Ascending aorta (tissue), 2 donors: ENCODE measurements at regions not wholly inside any gene's neighbourhood (a gene's known extent, or its start where the extent isn't known, plus 50 kb on each side); places are given as distances from the start of the nearest gene placed in this dataset.

Source experiments
- DNase-seq, 2 donors: peaks; one replicate each; pipeline ENCODE4 v3.0.0-alpha.2; 2019; ENCODE audit warnings: low spot score in 2 of 2
- H3K27ac ChIP-seq, 2 donors: fragments of 200-600 bp; sonication (generic); one replicate each; pipeline ENCODE4 v1.5.1; 2016 to 2017; ENCODE audit warnings: mild to moderate bottlenecking in 1 of 2
- H3K27me3 ChIP-seq: fragments of 200-600 bp; sonication (generic); one replicate; pipeline ENCODE4 v1.5.1; 2017
- H3K36me3 ChIP-seq, 2 donors: fragments of 200-600 bp; sonication (generic); one replicate each; pipeline ENCODE4 v1.5.1; 2016
- H3K4me1 ChIP-seq, 2 donors: fragments of 200-600 bp; sonication (generic); one replicate each; pipeline ENCODE4 v1.5.1; 2016 to 2017; ENCODE audit warnings: mild to moderate bottlenecking in 1 of 2
- H3K4me3 ChIP-seq, 2 donors: fragments of 200-600 bp; sonication (generic); one replicate each; pipeline ENCODE4 v1.5.1; 2016 to 2017; ENCODE audit warnings: mild to moderate bottlenecking in 1 of 2
- H3K9me3 ChIP-seq, 2 donors: fragments of 200-600 bp; sonication (generic); one replicate each; pipeline ENCODE4 v1.5.1; 2016
- CTCF ChIP-seq, 3 experiments: fragments of 200-600 bp in 2 of 3; fragments of 450-650 bp in 1 of 3; sonication (generic) in 2 of 3; IDR thresholded peaks; one replicate each; pipeline ENCODE4 v1.5.1; 2016 to 2019; ENCODE audit warnings: antibody characterized with exemption in 3 of 3, mild to moderate bottlenecking in 1 of 3, moderate library complexity in 1 of 3
- intact Hi-C: fragments of 100-400 bp; cut with DNase I; formaldehyde crosslinking; loops from one replicate; pipeline ENCODE4 v1.15.1; 2023

GRCh38 chr6:105793130-105793529 lies 293.0 kb upstream of the PRDM1 start:
- H3K36me3 ChIP-seq, result no peaks in the 10 kb centered on the region
- no peaks in the 10 kb centered on the region for H3K9me3 ChIP-seq
- no peak overlapping the region for H3K4me3 ChIP-seq
- H3K4me1 ChIP-seq, result peaks cover 0 to under 1% of the 10 kb centered on the region in 2 donors
- no peak overlapping the region for H3K27ac ChIP-seq
- no peak for DNase-seq
- intact Hi-C loops, result no loop called here
- TF ChIP-seq CTCF (IDR thresholded peaks at IDR 0.05), result no peak
- H3K27me3 ChIP-seq, result no peaks in the 10 kb centered on the region

- intact Hi-C loops, result no loop called here
- no peak overlapping the region for H3K4me3 ChIP-seq
- no peaks in the 10 kb centered on the region for H3K4me1 ChIP-seq
- H3K27me3 ChIP-seq, result no peaks in the 10 kb centered on the region
- no peak for DNase-seq
- no peak for TF ChIP-seq CTCF (IDR thresholded peaks at IDR 0.05)
- H3K36me3 ChIP-seq, result no peaks in the 10 kb centered on the region
- H3K27ac ChIP-seq, result no peak overlapping the region
- H3K9me3 ChIP-seq, result no peaks in the 10 kb centered on the region
These were observed 294.4 kb upstream of the PRDM1 start for GRCh38 chr6:105791583-105792318.

- Histone ChIP-seq H3K27ac (no peak overlapping the region), H3K9me3 (no peaks in the 10 kb centered on the region), H3K4me1 (no peaks in the 10 kb centered on the region), H3K36me3 (no peaks in the 10 kb centered on the region), H3K4me3 (no peak overlapping the region), H3K27me3 (no peaks in the 10 kb centered on the region)
- intact Hi-C loops, result no loop called here
- no peak for TF ChIP-seq CTCF (IDR thresholded peaks at IDR 0.05)
- no peak for DNase-seq
These were observed 295.0 kb upstream of the PRDM1 start for GRCh38 chr6:105791179-105791578.

- Histone ChIP-seq H3K27me3 (no peaks in the 10 kb centered on the region), H3K4me3 (no peak overlapping the region)
- intact Hi-C loops, result no loop called here
These were observed 295.5 kb upstream of the PRDM1 start for GRCh38 chr6:105790635-105791034.

GRCh38 chr6:105789935-105790334 lies 296.2 kb upstream of the PRDM1 start:
- Histone ChIP-seq H3K27me3 (no peaks in the 10 kb centered on the region), H3K9me3 (no peaks in the 10 kb centered on the region), H3K4me3 (no peak overlapping the region), H3K27ac (no peak overlapping the region), H3K4me1 (no peaks in the 10 kb centered on the region), H3K36me3 (no peaks in the 10 kb centered on the region)
- no peak for DNase-seq
- intact Hi-C loops, result no loop called here
- no peak for TF ChIP-seq CTCF (IDR thresholded peaks at IDR 0.05)

More at GRCh38 chr6:105790635-105791034, 295.5 kb upstream of the PRDM1 start:
- no peaks in the 10 kb centered on the region for H3K4me1 ChIP-seq
- H3K9me3 ChIP-seq, result no peaks in the 10 kb centered on the region
- H3K27ac ChIP-seq, result no peak overlapping the region
- no peak for TF ChIP-seq CTCF (IDR thresholded peaks at IDR 0.05)
- no peak for DNase-seq
- no peaks in the 10 kb centered on the region for H3K36me3 ChIP-seq

- no peak for TF ChIP-seq CTCF (IDR thresholded peaks at IDR 0.05)
- Histone ChIP-seq H3K27me3 (no peaks in the 10 kb centered on the region), H3K36me3 (no peaks in the 10 kb centered on the region), H3K27ac (no peak overlapping the region), H3K4me1 (no peaks in the 10 kb centered on the region), H3K4me3 (no peak overlapping the region), H3K9me3 (no peaks in the 10 kb centered on the region)
- DNase-seq, result no peak
- intact Hi-C loops, result no loop called here
These were observed 298.4 kb upstream of the PRDM1 start for GRCh38 chr6:105787747-105788146.
